H1 (cell line): ENCODE measurements at regions not wholly inside any gene's neighbourhood (a gene's known extent, or its start where the extent isn't known, plus 50 kb on each side); places are given as distances from the start of the nearest gene placed in this dataset.

ENCODE experiments used
- CTCF ChIA-PET: fragments of 300-600 bp; sonication (Branson Sonifier 250); formaldehyde crosslinking; loops from one replicate; lab custom pipeline; 2021; ENCODE audit not compliant: partially characterized antibody; lab: Charles Lee
- POLR2A ChIA-PET: fragments of 300-600 bp; sonication (Branson Sonifier 250); formaldehyde crosslinking; loops from one replicate; lab custom pipeline; 2021; ENCODE audit warnings: inconsistent platforms; ENCODE audit not compliant: partially characterized antibody; lab: Charles Lee
- DNase-seq, 2 experiments: peaks; one replicate each; pipeline versions ENCODE4 v3.0.0 to v3.0.0-alpha.2; 2010 to 2022; ENCODE audit warnings: low spot score in 2 of 2, low read depth in 1 of 2, mixed read lengths in 1 of 2
- FAIRE-seq: peaks from 2 replicates; lab custom pipeline; 2011; peaks lifted over from hg19 to GRCh38; lab: Jason Lieb, UNC
- H2AFZ ChIP-seq: 2 replicates; pipeline ENCODE4 v1.8.1; 2012; ENCODE audit warnings: low read length, inconsistent platforms
- H2AK5ac ChIP-seq: 2 replicates; pipeline ENCODE4 v1.6.1; 2013; ENCODE audit warnings: low read depth, low read length
- H2BK120ac ChIP-seq: replicated peaks from 2 replicates; pipeline ENCODE3; 2013; ENCODE audit warnings: low read depth, low read length, inconsistent platforms
- H2BK12ac ChIP-seq: 2 replicates; pipeline ENCODE4 v1.6.1; 2013; ENCODE audit warnings: low read depth, low read length
- H2BK15ac ChIP-seq: 2 replicates; pipeline ENCODE4 v1.6.1; 2013; ENCODE audit warnings: low read length
- H2BK20ac ChIP-seq: 2 replicates; pipeline ENCODE4 v1.6.1; 2013; ENCODE audit warnings: low read length
- H2BK5ac ChIP-seq: 2 replicates; pipeline ENCODE4 v1.6.1; 2013; ENCODE audit warnings: low read depth, low read length
- H3K14ac ChIP-seq: 2 replicates; pipeline ENCODE4 v1.6.1; 2013; ENCODE audit warnings: inconsistent platforms; ENCODE audit not compliant: insufficient read length
- H3K18ac ChIP-seq: 2 replicates; pipeline ENCODE4 v1.6.1; 2013; ENCODE audit warnings: low read length; ENCODE audit errors: extremely low read depth
- H3K23ac ChIP-seq: 2 replicates; pipeline ENCODE4 v1.6.1; 2013; ENCODE audit warnings: inconsistent platforms; ENCODE audit not compliant: insufficient read length
- H3K23me2 ChIP-seq: 2 replicates; pipeline ENCODE4 v1.6.1; 2013; ENCODE audit warnings: low read depth, low read length
- H3K27ac ChIP-seq: 2 replicates; pipeline ENCODE4 v1.6.1; 2011; ENCODE audit warnings: low read depth, low read length, inconsistent platforms
- H3K27me3 ChIP-seq, 4 experiments: replicated peaks in 1 of 4; 1 replicate in 1 of 4; 2 replicates in 3 of 4; pipeline versions ENCODE4 v1.6.1 to v1.8.1; 2011 to 2013; ENCODE audit warnings: low read length in 3 of 4, mild to moderate bottlenecking in 3 of 4, inconsistent platforms in 2 of 4, mixed read lengths in 2 of 4, moderate library complexity in 1 of 4; ENCODE audit not compliant: control insufficient read depth in 3 of 4, insufficient read depth in 3 of 4; ENCODE audit errors: extremely low read depth in 1 of 4
- H3K36me3 ChIP-seq, 4 experiments: 2 replicates each; pipeline versions ENCODE4 v1.6.1 to v1.8.1; 2011 to 2013; ENCODE audit warnings: mild to moderate bottlenecking in 4 of 4, low read length in 3 of 4, moderate library complexity in 2 of 4, control low read depth in 1 of 4, inconsistent platforms in 1 of 4; ENCODE audit not compliant: insufficient read depth in 4 of 4, control insufficient read depth in 2 of 4
- H3K4ac ChIP-seq: replicated peaks from 2 replicates; pipeline ENCODE3; 2013; ENCODE audit warnings: low read length, low read depth, mixed read lengths, inconsistent platforms; ENCODE audit not compliant: insufficient read length
- H3K4me1 ChIP-seq, 4 experiments: replicated peaks in 1 of 4; 1 replicate in 1 of 4; 2 replicates in 3 of 4; pipeline versions ENCODE4 v1.6.1 to v1.8.1; 2011 to 2013; ENCODE audit warnings: low read length in 3 of 4, inconsistent platforms in 2 of 4, mixed read lengths in 1 of 4; ENCODE audit not compliant: insufficient read depth in 4 of 4, control insufficient read depth in 3 of 4
- H3K4me2 ChIP-seq, 2 experiments: 2 replicates each; pipeline versions ENCODE4 v1.6.1 to v1.8.1; 2011 to 2013; ENCODE audit warnings: low read depth in 2 of 2, low read length in 2 of 2, control low read depth in 1 of 2, inconsistent platforms in 1 of 2, mild to moderate bottlenecking in 1 of 2; ENCODE audit not compliant: insufficient read depth in 1 of 2
- H3K4me3 ChIP-seq, 4 experiments: fragments of 200-600, 300-600 bp in 1 of 4; sonication (generic), shearing (Covaris generic), sonication (Bioruptor Twin) in 1 of 4; 2 replicates each; pipeline versions ENCODE4 v1.5.1 to v1.8.1; 2011 to 2016; ENCODE audit warnings: low read length in 4 of 4, low read depth in 3 of 4, control low read depth in 2 of 4, inconsistent platforms in 2 of 4, mild to moderate bottlenecking in 2 of 4, mixed read lengths in 1 of 4, moderate library complexity in 1 of 4; ENCODE audit not compliant: insufficient read depth in 2 of 4; ENCODE audit errors: extremely low read depth in 1 of 4
- H3K56ac ChIP-seq: replicated peaks from 2 replicates; pipeline ENCODE3; 2013; ENCODE audit warnings: low read depth, mild to moderate bottlenecking, mixed read lengths, low read length, inconsistent platforms; ENCODE audit not compliant: insufficient read length
- H3K79me1 ChIP-seq: 2 replicates; pipeline ENCODE4 v1.6.1; 2013; ENCODE audit warnings: low read depth, low read length, control low read depth
- H3K79me2 ChIP-seq, 2 experiments: 2 replicates each; pipeline versions ENCODE4 v1.6.1 to v1.8.1; 2012 to 2013; ENCODE audit warnings: low read length in 2 of 2, mild to moderate bottlenecking in 2 of 2, inconsistent platforms in 1 of 2; ENCODE audit not compliant: insufficient read depth in 2 of 2, control insufficient read depth in 1 of 2
- H3K9ac ChIP-seq, 4 experiments: replicated peaks in 1 of 4; 1 replicate in 1 of 4; 2 replicates in 3 of 4; pipeline versions ENCODE4 v1.6.1 to v1.8.1; 2011 to 2013; ENCODE audit warnings: low read depth in 3 of 4, low read length in 3 of 4, control low read depth in 2 of 4, mild to moderate bottlenecking in 2 of 4, moderate library complexity in 2 of 4, inconsistent platforms in 1 of 4; ENCODE audit errors: extremely low read depth in 1 of 4
- H3K9me3 ChIP-seq, 2 experiments: 2 replicates each; pipeline versions ENCODE4 v1.6.1 to v1.8.1; 2012 to 2013; ENCODE audit warnings: mild to moderate bottlenecking in 2 of 2, moderate library complexity in 2 of 2, control low read depth in 1 of 2, inconsistent platforms in 1 of 2, low read depth in 1 of 2, low read length in 1 of 2, mixed read lengths in 1 of 2; ENCODE audit not compliant: insufficient read depth in 2 of 2
- H4K20me1 ChIP-seq, 2 experiments: replicated peaks in 1 of 2; 2 replicates each; pipeline versions ENCODE3 to v1.8.1; 2011 to 2013; ENCODE audit warnings: inconsistent platforms in 2 of 2, low read length in 2 of 2, mild to moderate bottlenecking in 1 of 2; ENCODE audit not compliant: insufficient read depth in 2 of 2, control insufficient read depth in 1 of 2
- H4K5ac ChIP-seq: 2 replicates; pipeline ENCODE4 v1.6.1; 2013; ENCODE audit warnings: low read length, low read depth, mixed read lengths, inconsistent platforms; ENCODE audit not compliant: insufficient read length
- H4K8ac ChIP-seq: 2 replicates; pipeline ENCODE4 v1.8.0; 2013; ENCODE audit warnings: mild to moderate bottlenecking, moderate library complexity, low read length, inconsistent platforms; ENCODE audit not compliant: insufficient read depth; ENCODE audit errors: extremely low read depth
- H4K91ac ChIP-seq: replicated peaks from 2 replicates; pipeline ENCODE3; 2013; ENCODE audit warnings: low read length, mixed read lengths, inconsistent platforms; ENCODE audit not compliant: insufficient read length
- ATF3 ChIP-seq: IDR thresholded peaks from 2 replicates; pipeline ENCODE4 v1.6.1; 2011; ENCODE audit warnings: low read depth, mild to moderate bottlenecking, low read length; ENCODE audit not compliant: insufficient read depth
- CHD2 ChIP-seq: IDR thresholded peaks from 2 replicates; pipeline ENCODE4 v1.6.1; 2012; ENCODE audit warnings: low read length, improper control_type of control experiment
- CTBP2 ChIP-seq: IDR thresholded peaks from 2 replicates; pipeline ENCODE4 v1.7.0; 2011; ENCODE audit warnings: borderline replicate concordance, mild to moderate bottlenecking, moderate library complexity, mixed read lengths, low read length; ENCODE audit not compliant: insufficient read depth, insufficient read length
- GTF2F1 ChIP-seq: IDR thresholded peaks from 2 replicates; pipeline ENCODE4 v1.6.1; 2012; ENCODE audit warnings: low read depth, low read length, improper control_type of control experiment, borderline replicate concordance
- WGBS, 2 experiments: shearing (Covaris generic) in 1 of 2; methylation state at CpG; one replicate each; pipeline versions ENCODE4 v1.1.6 to v1.1.7; 2013 to 2015; ENCODE audit warnings: low lambda C conversion rate in 2 of 2, mixed read lengths in 2 of 2, inconsistent platforms in 1 of 2, low coverage in 1 of 2, missing lambda C conversion rate in 1 of 2; ENCODE audit not compliant: insufficient replicate concordance in 2 of 2, insufficient coverage in 1 of 2, insufficient read length in 1 of 2; ENCODE audit errors: extremely low coverage in 1 of 2, missing lambda C conversion rate in 1 of 2; 5-methylcytosine and 5-hydroxymethylcytosine counted together

DNA sequence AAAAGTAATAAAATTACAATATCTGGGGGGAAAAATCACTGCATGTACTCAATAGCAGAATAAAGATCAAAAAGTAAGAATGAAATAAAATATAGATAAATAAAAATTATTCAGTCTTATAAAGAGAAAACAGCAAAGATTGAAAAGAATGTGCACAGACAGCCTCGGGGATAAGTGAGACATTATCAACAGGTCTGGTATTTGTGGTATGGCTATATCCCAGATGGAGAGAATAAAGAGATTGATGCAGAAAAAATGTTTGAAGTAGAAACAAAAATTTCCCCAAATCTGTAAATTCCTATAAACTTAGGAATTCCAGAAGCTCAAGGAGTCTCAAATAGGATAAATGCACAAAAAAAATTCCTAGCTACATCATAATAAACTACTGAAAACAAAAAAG is 74.5 kb upstream of the LUZP2 start:
- Histone ChIP-seq H3K9me3 (no peaks in the 10 kb centered on the region), H3K27ac (no peak overlapping the region), H4K20me1 (no peaks in the 10 kb centered on the region), H3K56ac (no peak overlapping the region), H2BK20ac (no peak overlapping the region), H2BK15ac (no peak overlapping the region), H3K9ac (no peak overlapping the region), H2BK5ac (no peak overlapping the region), H3K36me3 (no peaks in the 10 kb centered on the region), H3K27me3 (no peaks in the 10 kb centered on the region), H3K79me1 (no peaks in the 10 kb centered on the region), H4K8ac (no peak overlapping the region), H2BK12ac (no peak overlapping the region), H3K18ac (no peak overlapping the region), H3K4me1 (no peaks in the 10 kb centered on the region), H2AK5ac (no peak overlapping the region), H4K91ac (no peak overlapping the region), H3K4me3 (no peak overlapping the region), H3K23me2 (no peaks in the 10 kb centered on the region), H3K4ac (no peak overlapping the region), H2AFZ (no peak overlapping the region), H3K79me2 (no peaks in the 10 kb centered on the region), H2BK120ac (no peak overlapping the region), H3K4me2 (no peak overlapping the region), H3K23ac (no peak overlapping the region), H3K14ac (no peak overlapping the region), H4K5ac (no peak overlapping the region)
- CTCF ChIA-PET = no interaction called here
- TF ChIP-seq GTF2F1 (no peak), ATF3 (no peak), CHD2 (no peak), CTBP2 (no peak)
- 83% methylated on average over 1 of the region's 1 CpG; no CpG with 5 or more reads in 1 of the 2 experiments for WGBS, 2 experiments
- no peak for FAIRE-seq
- POLR2A ChIA-PET = no interaction called here
- no peak for DNase-seq
